H9 (cell line): ENCODE measurements at regions not wholly inside any gene's neighbourhood (a gene's known extent, or its start where the extent isn't known, plus 50 kb on each side); places are given as distances from the start of the nearest gene placed in this dataset.

Source experiments
- DNase-seq: peaks from one replicate; pipeline ENCODE4 v3.0.0-alpha.2; 2017
- H2AFZ ChIP-seq: one replicate; pipeline ENCODE4 v1.6.1; 2013; ENCODE audit warnings: mild to moderate bottlenecking, low read length, control low read depth, moderate library complexity
- H2AK5ac ChIP-seq: 2 replicates; pipeline ENCODE4 v1.6.1; 2013; ENCODE audit warnings: low read length, control low read depth, mixed read lengths; ENCODE audit not compliant: insufficient read length
- H2BK120ac ChIP-seq: one replicate; pipeline ENCODE4 v1.6.1; 2013; ENCODE audit warnings: low read depth, mild to moderate bottlenecking, low read length, control low read depth, inconsistent platforms; ENCODE audit not compliant: poor library complexity, severe bottlenecking
- H2BK12ac ChIP-seq: 2 replicates; pipeline ENCODE4 v1.6.1; 2013; ENCODE audit warnings: low read length, control low read depth, mixed read lengths, low read depth; ENCODE audit not compliant: insufficient read length
- H2BK15ac ChIP-seq: 2 replicates; pipeline ENCODE4 v1.6.1; 2013; ENCODE audit warnings: low read depth, low read length, control low read depth
- H2BK20ac ChIP-seq: one replicate; pipeline ENCODE4 v1.6.1; 2013; ENCODE audit warnings: low read depth, mild to moderate bottlenecking, low read length, control low read depth, inconsistent platforms; ENCODE audit not compliant: poor library complexity, severe bottlenecking
- H2BK5ac ChIP-seq: 2 replicates; pipeline ENCODE4 v1.6.1; 2013; ENCODE audit warnings: low read length, control low read depth, mixed read lengths; ENCODE audit not compliant: insufficient read length
- H3K14ac ChIP-seq: 2 replicates; pipeline ENCODE4 v1.6.1; 2013; ENCODE audit warnings: low read length, control low read depth; ENCODE audit not compliant: insufficient read depth
- H3K18ac ChIP-seq: 2 replicates; pipeline ENCODE4 v1.6.1; 2013; ENCODE audit warnings: low read depth, mild to moderate bottlenecking, mixed read lengths, low read length, control low read depth; ENCODE audit not compliant: insufficient read length
- H3K23ac ChIP-seq: 2 replicates; pipeline ENCODE4 v1.6.1; 2013; ENCODE audit warnings: low read length, control low read depth, mixed read lengths, low read depth; ENCODE audit not compliant: insufficient read length
- H3K23me2 ChIP-seq: 2 replicates; pipeline ENCODE4 v1.6.1; 2013; ENCODE audit warnings: low read depth, mild to moderate bottlenecking, mixed read lengths, low read length, control low read depth; ENCODE audit not compliant: insufficient read length, poor library complexity, severe bottlenecking
- H3K27ac ChIP-seq: 2 replicates; pipeline ENCODE4 v1.5.1; 2013; ENCODE audit warnings: low read length, control low read depth, mixed read lengths, low read depth; ENCODE audit not compliant: insufficient read length
- H3K27me3 ChIP-seq: 2 replicates; pipeline ENCODE4 v1.6.1; 2013; ENCODE audit warnings: low read length, control low read depth, inconsistent platforms; ENCODE audit not compliant: insufficient read depth
- H3K4ac ChIP-seq: 2 replicates; pipeline ENCODE4 v1.6.1; 2013; ENCODE audit warnings: low read depth, mild to moderate bottlenecking, control low read depth, inconsistent platforms, low read length, moderate library complexity
- H3K4me1 ChIP-seq: 2 replicates; pipeline ENCODE4 v1.6.1; 2013; ENCODE audit warnings: low read length, control low read depth, inconsistent platforms; ENCODE audit not compliant: insufficient read depth
- H3K4me2 ChIP-seq: 2 replicates; pipeline ENCODE4 v1.6.1; 2013; ENCODE audit warnings: low read length, control low read depth, mixed read lengths; ENCODE audit not compliant: insufficient read length, insufficient read depth
- H3K56ac ChIP-seq: 2 replicates; pipeline ENCODE4 v1.6.1; 2013; ENCODE audit warnings: low read depth, mild to moderate bottlenecking, mixed read lengths, low read length, control low read depth; ENCODE audit not compliant: insufficient read length
- H3K79me1 ChIP-seq: 2 replicates; pipeline ENCODE4 v1.6.1; 2013; ENCODE audit warnings: low read depth, mild to moderate bottlenecking, moderate library complexity, low read length, control low read depth, inconsistent platforms; ENCODE audit not compliant: insufficient read depth, poor library complexity, severe bottlenecking
- H3K79me2 ChIP-seq: 2 replicates; pipeline ENCODE4 v1.6.1; 2013; ENCODE audit warnings: low read length, control low read depth, inconsistent platforms; ENCODE audit not compliant: insufficient read depth
- H3K9ac ChIP-seq: 2 replicates; pipeline ENCODE4 v1.6.1; 2013; ENCODE audit warnings: low read length, control low read depth, mixed read lengths; ENCODE audit not compliant: insufficient read length; ENCODE audit errors: extremely low read depth
- H3K9me3 ChIP-seq: one replicate; pipeline ENCODE4 v1.6.1; 2013; ENCODE audit warnings: low read depth, low read length, inconsistent platforms; ENCODE audit not compliant: control insufficient read depth
- H3T11ph ChIP-seq: one replicate; pipeline ENCODE4 v1.6.1; 2013; ENCODE audit warnings: mild to moderate bottlenecking, low read length, control low read depth, inconsistent platforms
- H4K20me1 ChIP-seq: one replicate; pipeline ENCODE4 v1.6.1; 2013; ENCODE audit not compliant: control insufficient read depth, insufficient read length, insufficient read depth
- H4K5ac ChIP-seq: 2 replicates; pipeline ENCODE4 v1.6.1; 2013; ENCODE audit warnings: low read depth, mild to moderate bottlenecking, mixed read lengths, low read length, control low read depth; ENCODE audit not compliant: insufficient read length
- H4K8ac ChIP-seq: replicated peaks from 2 replicates; pipeline ENCODE4 v1.6.1; 2013; ENCODE audit warnings: low read length, control low read depth, mixed read lengths, low read depth; ENCODE audit not compliant: insufficient read length
- H4K91ac ChIP-seq: 2 replicates; pipeline ENCODE4 v1.6.1; 2013; ENCODE audit warnings: low read depth, mild to moderate bottlenecking, moderate library complexity, mixed read lengths, low read length, control low read depth; ENCODE audit not compliant: insufficient read length
- H3K27ac Mint-ChIP-seq, 3 experiments: 2 replicates in 2 of 3; 3 replicates in 1 of 3; pipeline ENCODE4 v1.8.0; 2020 to 2021; ENCODE audit warnings: mixed read lengths in 3 of 3, mild to moderate bottlenecking in 1 of 3, moderate library complexity in 1 of 3
- H3K27me3 Mint-ChIP-seq: 2 replicates; pipeline ENCODE4 v1.8.0; 2021; ENCODE audit warnings: low read depth, mild to moderate bottlenecking, moderate library complexity, mixed read lengths
- H3K36me3 Mint-ChIP-seq, 3 experiments: 2 replicates in 2 of 3; 3 replicates in 1 of 3; pipeline ENCODE4 v1.8.0; 2020 to 2021; ENCODE audit warnings: low read depth in 3 of 3, mixed read lengths in 3 of 3; ENCODE audit not compliant: insufficient read depth in 1 of 3
- H3K4me1 Mint-ChIP-seq, 2 experiments: 2 replicates each; pipeline ENCODE4 v1.8.0; 2020; ENCODE audit warnings: mixed read lengths in 2 of 2
- H3K4me3 Mint-ChIP-seq, 2 experiments: 2 replicates in 1 of 2; 3 replicates in 1 of 2; pipeline ENCODE4 v1.8.0; 2020 to 2021; ENCODE audit warnings: mild to moderate bottlenecking in 2 of 2, mixed read lengths in 2 of 2, moderate library complexity in 1 of 2
- H3K9me3 Mint-ChIP-seq, 2 experiments: 2 replicates in 1 of 2; 3 replicates in 1 of 2; pipeline ENCODE4 v1.8.0; 2020; ENCODE audit warnings: mild to moderate bottlenecking in 2 of 2, mixed read lengths in 2 of 2, moderate library complexity in 1 of 2
- WGBS: extraction: QIAGEN DNeasy Blood & Tissue Kit; methylation state at CpG from one replicate; pipeline ENCODE4 v1.1.7; 2013; ENCODE audit warnings: missing lambda C conversion rate, low lambda C conversion rate, mixed read lengths; ENCODE audit not compliant: insufficient read length; ENCODE audit errors: extremely low coverage; 5-methylcytosine and 5-hydroxymethylcytosine counted together
- TF ChIP-seq, protein P1 (sequence below): fragments of 200-600 bp; sonication (generic); conservative IDR thresholded peaks from 3 replicates; pipeline ENCODE4 v1.8.0; 2021; ENCODE audit warnings: antibody characterized with exemption, mild to moderate bottlenecking

DNA sequence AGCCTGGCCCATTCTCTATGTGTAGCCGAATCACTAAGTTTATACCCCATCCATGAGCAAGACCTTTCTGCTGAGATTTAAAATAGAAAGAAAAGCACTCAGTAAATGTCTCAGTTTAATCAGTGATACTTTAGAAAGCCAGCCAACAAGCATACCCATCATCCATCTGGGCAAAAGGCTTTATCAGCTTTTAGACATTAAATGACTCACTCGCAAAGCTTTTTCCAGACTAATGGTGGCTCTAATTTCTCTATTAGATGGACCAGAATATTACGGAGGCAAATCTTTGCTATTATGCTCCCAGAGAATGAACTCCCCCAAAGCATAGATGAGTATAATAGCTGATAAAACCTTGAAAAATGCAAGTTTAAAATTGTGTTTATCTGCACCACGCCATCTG lies 727.8 kb downstream of the GBE1 start:
- no peaks in the 10 kb centered on the region for H3K36me3 Mint-ChIP-seq
- H3K27me3 Mint-ChIP-seq, result no peaks in the 10 kb centered on the region
- Histone ChIP-seq H3K9me3 (no peaks in the 10 kb centered on the region), H2AFZ (no peak overlapping the region), H3K4ac (no peak overlapping the region), H2BK120ac (no peak overlapping the region), H4K8ac (no peak overlapping the region), H3K56ac (no peak overlapping the region), H3K18ac (no peak overlapping the region), H3K79me1 (no peaks in the 10 kb centered on the region), H3K79me2 (no peaks in the 10 kb centered on the region), H3K23me2 (no peaks in the 10 kb centered on the region), H2BK5ac (no peak overlapping the region), H2BK20ac (no peak overlapping the region), H3K23ac (no peak overlapping the region), H3K14ac (no peak overlapping the region), H3K4me2 (no peak overlapping the region), H2BK12ac (no peak overlapping the region), H2AK5ac (no peak overlapping the region), H4K20me1 (no peaks in the 10 kb centered on the region), H3T11ph (no peak overlapping the region), H2BK15ac (no peak overlapping the region), H3K27me3 (no peaks in the 10 kb centered on the region), H3K9ac (no peak overlapping the region), H4K5ac (no peak overlapping the region), H3K4me1 (no peaks in the 10 kb centered on the region), H4K91ac (no peak overlapping the region), H3K27ac (no peak overlapping the region)
- WGBS, result no CpG with 5 or more reads among the region's 4 CpGs
- TF ChIP-seq, protein P1, sequence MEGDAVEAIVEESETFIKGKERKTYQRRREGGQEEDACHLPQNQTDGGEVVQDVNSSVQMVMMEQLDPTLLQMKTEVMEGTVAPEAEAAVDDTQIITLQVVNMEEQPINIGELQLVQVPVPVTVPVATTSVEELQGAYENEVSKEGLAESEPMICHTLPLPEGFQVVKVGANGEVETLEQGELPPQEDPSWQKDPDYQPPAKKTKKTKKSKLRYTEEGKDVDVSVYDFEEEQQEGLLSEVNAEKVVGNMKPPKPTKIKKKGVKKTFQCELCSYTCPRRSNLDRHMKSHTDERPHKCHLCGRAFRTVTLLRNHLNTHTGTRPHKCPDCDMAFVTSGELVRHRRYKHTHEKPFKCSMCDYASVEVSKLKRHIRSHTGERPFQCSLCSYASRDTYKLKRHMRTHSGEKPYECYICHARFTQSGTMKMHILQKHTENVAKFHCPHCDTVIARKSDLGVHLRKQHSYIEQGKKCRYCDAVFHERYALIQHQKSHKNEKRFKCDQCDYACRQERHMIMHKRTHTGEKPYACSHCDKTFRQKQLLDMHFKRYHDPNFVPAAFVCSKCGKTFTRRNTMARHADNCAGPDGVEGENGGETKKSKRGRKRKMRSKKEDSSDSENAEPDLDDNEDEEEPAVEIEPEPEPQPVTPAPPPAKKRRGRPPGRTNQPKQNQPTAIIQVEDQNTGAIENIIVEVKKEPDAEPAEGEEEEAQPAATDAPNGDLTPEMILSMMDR, result no peak
- no peaks in the 10 kb centered on the region for H3K4me1 Mint-ChIP-seq
- DNase-seq, result no peak
- no peaks in the 10 kb centered on the region; a peak in 2 of 5 replicates for H3K9me3 Mint-ChIP-seq
- no peak overlapping the region for H3K27ac Mint-ChIP-seq
- H3K4me3 Mint-ChIP-seq, result no peak overlapping the region
